Testis (tissue), 2 donors: ENCODE measurements at regions not wholly inside any gene's neighbourhood (a gene's known extent, or its start where the extent isn't known, plus 50 kb on each side); places are given as distances from the start of the nearest gene placed in this dataset.

Experiments
- CTCF ChIP-seq, 3 experiments: fragments of 450-650 bp in 2 of 3; fragments of 200-600 bp in 1 of 3; sonication (generic) in 1 of 3; IDR thresholded peaks; one replicate each; pipeline ENCODE4 v1.5.1; 2016 to 2019; ENCODE audit warnings: antibody characterized with exemption in 3 of 3, mild to moderate bottlenecking in 2 of 3, moderate library complexity in 1 of 3
- POLR2A ChIP-seq: fragments of 450-650 bp; IDR thresholded peaks from one replicate; pipeline ENCODE4 v1.6.1; 2017; ENCODE audit warnings: antibody characterized with exemption, mild to moderate bottlenecking, moderate library complexity

- TF ChIP-seq CTCF (IDR thresholded peaks at IDR 0.05) = no peak
- no peak for TF ChIP-seq POLR2A
Measured at GRCh38 chr11:127098684-127099083, 98.1 kb upstream of the KIRREL3 start.
